ENCODE measurements at regions not wholly inside any gene's neighbourhood (a gene's known extent, or its start where the extent isn't known, plus 50 kb on each side); places are given as distances from the start of the nearest gene placed in this dataset.
A peak's percentile ranks its signal among the peaks of the same experiment; 100 is the strongest.

DNA sequence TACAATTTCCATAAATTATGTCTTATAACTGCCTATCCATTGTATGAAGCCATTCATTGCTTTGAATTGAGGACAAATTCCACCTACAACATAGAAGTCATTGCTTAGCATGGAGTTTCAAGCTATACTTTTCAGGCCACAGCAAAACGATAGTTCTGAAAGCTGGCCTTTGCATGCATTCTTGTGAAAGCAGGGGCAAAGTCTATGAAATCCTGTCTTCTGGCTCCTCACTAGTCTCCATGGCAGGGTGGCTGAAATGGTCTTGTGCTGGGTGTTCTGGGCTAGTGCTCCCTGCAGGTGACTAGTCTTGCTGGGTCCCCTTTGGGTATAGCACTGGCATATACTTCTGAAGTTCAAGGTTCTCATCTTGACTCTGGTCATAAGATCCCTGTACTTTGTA, 353.9 kb upstream of the ZNF608 start:
- Histone ChIP-seq H3K36me3 (ENCODE audit: control insufficient read depth, insufficient read depth, low read length) (no peaks in the 10 kb centered on the region), H3K4me1 (ENCODE audit: control insufficient read depth, insufficient read depth, low read length) (no peaks in the 10 kb centered on the region), H3K9me3 (ENCODE audit: control insufficient read depth, insufficient read depth, low read depth, low read length) (peaks cover 8% of the 10 kb centered on the region; the same call in 1 of the 2 replicates), H3K27me3 (ENCODE audit: control insufficient read depth, insufficient read depth, low read length) (no peaks in the 10 kb centered on the region), H3K4me3 (ENCODE audit: low read depth in 2 of 2, low read length in 2 of 2) (no peak overlapping the region), H3K27ac (ENCODE audit: low read length) (peak overlapping the region; percentile 27; the same call in 1 of the 2 replicates)
- no TSS peak for BruUV-seq (replicated peaks)
- POLR2A ChIA-PET: no interaction called here
- ATAC-seq (no peak), DNase-seq (ENCODE audit: low read depth, low spot score) (no peak)
- no peak for TF ChIP-seq TCF7L2 (IDR thresholded peaks at IDR 0.05; ENCODE audit: low read depth, low read length)
- no peak for TF ChIP-seq POLR2AphosphoS5 (IDR thresholded peaks at IDR 0.05; ENCODE audit: low read depth, low read length)
- TF ChIP-seq SIN3A (IDR thresholded peaks at IDR 0.05; ENCODE audit: borderline replicate concordance, insufficient read depth, low read depth, low read length): no peak
- TF ChIP-seq REST (IDR thresholded peaks at IDR 0.05; ENCODE audit: insufficient read depth in 1 of 2, low read depth in 2 of 2, low read length in 1 of 2): no peak
- TF ChIP-seq, protein P1, sequence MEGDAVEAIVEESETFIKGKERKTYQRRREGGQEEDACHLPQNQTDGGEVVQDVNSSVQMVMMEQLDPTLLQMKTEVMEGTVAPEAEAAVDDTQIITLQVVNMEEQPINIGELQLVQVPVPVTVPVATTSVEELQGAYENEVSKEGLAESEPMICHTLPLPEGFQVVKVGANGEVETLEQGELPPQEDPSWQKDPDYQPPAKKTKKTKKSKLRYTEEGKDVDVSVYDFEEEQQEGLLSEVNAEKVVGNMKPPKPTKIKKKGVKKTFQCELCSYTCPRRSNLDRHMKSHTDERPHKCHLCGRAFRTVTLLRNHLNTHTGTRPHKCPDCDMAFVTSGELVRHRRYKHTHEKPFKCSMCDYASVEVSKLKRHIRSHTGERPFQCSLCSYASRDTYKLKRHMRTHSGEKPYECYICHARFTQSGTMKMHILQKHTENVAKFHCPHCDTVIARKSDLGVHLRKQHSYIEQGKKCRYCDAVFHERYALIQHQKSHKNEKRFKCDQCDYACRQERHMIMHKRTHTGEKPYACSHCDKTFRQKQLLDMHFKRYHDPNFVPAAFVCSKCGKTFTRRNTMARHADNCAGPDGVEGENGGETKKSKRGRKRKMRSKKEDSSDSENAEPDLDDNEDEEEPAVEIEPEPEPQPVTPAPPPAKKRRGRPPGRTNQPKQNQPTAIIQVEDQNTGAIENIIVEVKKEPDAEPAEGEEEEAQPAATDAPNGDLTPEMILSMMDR (IDR thresholded peaks at IDR 0.05): no peak
- intact Hi-C loops (cut with micrococcal nuclease; ENCODE audit: unreplicated experiment): no loop called here
- in situ Hi-C loops (cut with HindIII; ENCODE audit: low pct_unique_long_range_greater_than_20kb, low sequenced_read_pairs): no loop called here
- CTCF ChIA-PET: no interaction called here

DNA sequence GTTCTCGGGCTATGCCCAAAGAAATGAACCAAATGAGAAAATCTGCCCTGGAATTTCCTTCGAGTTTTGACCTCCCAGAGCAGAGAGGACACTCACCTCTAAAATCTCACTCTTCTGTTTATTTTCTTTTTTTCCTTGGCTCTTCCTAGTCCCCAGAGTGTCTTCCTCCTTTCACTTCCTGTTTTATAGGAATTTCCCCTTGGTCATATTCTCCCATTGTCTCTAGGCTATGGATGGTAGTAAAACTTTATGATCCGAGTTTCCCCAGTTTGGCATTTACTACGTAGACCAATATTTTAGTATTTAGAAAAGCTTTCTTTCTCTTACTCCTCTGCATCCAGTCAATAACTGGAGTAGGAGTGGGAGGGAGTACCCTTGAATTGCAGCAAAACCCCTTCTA, 354.5 kb upstream of the ZNF608 start:
- Histone ChIP-seq H3K4me1 (ENCODE audit: control insufficient read depth, insufficient read depth, low read length) (no peaks in the 10 kb centered on the region), H3K27me3 (ENCODE audit: control insufficient read depth, insufficient read depth, low read length) (no peaks in the 10 kb centered on the region), H3K27ac (ENCODE audit: low read length) (peak overlapping the region; percentile 27; the same call in 1 of the 2 replicates), H3K4me3 (ENCODE audit: low read depth in 2 of 2, low read length in 2 of 2) (no peak overlapping the region), H3K36me3 (ENCODE audit: control insufficient read depth, insufficient read depth, low read length) (no peaks in the 10 kb centered on the region), H3K9me3 (ENCODE audit: control insufficient read depth, insufficient read depth, low read depth, low read length) (peaks cover 2% of the 10 kb centered on the region; the same call in 1 of the 2 replicates)
- in situ Hi-C loops (cut with HindIII; ENCODE audit: low pct_unique_long_range_greater_than_20kb, low sequenced_read_pairs) (no loop called here), intact Hi-C loops (cut with micrococcal nuclease; ENCODE audit: unreplicated experiment) (no loop called here)
- DNase-seq (ENCODE audit: low read depth, low spot score) (no peak), ATAC-seq (no peak)
- BruUV-seq (replicated peaks): no TSS peak
- POLR2A ChIA-PET: no interaction called here
- no peak for TF ChIP-seq REST (IDR thresholded peaks at IDR 0.05; ENCODE audit: insufficient read depth in 1 of 2, low read depth in 2 of 2, low read length in 1 of 2)
- no peak for TF ChIP-seq TCF7L2 (IDR thresholded peaks at IDR 0.05; ENCODE audit: low read depth, low read length)
- no peak for TF ChIP-seq POLR2AphosphoS5 (IDR thresholded peaks at IDR 0.05; ENCODE audit: low read depth, low read length)
- no peak for TF ChIP-seq SIN3A (IDR thresholded peaks at IDR 0.05; ENCODE audit: borderline replicate concordance, insufficient read depth, low read depth, low read length)
- TF ChIP-seq, protein P1 (IDR thresholded peaks at IDR 0.05): no peak
- CTCF ChIA-PET: no interaction called here
